Right kidney (tissue), 1 donor: ENCODE measurements at regions not wholly inside any gene's neighbourhood (a gene's known extent, or its start where the extent isn't known, plus 50 kb on each side); places are given as distances from the start of the nearest gene placed in this dataset.

Experiments used
- DNase-seq: peaks from one replicate; pipeline ENCODE4 v3.0.0-alpha.2; 2016

GRCh38 chr1:61627365-61627764 lies 97.6 kb downstream of the TM2D1 start:
- DNase-seq: no peak

DNA sequence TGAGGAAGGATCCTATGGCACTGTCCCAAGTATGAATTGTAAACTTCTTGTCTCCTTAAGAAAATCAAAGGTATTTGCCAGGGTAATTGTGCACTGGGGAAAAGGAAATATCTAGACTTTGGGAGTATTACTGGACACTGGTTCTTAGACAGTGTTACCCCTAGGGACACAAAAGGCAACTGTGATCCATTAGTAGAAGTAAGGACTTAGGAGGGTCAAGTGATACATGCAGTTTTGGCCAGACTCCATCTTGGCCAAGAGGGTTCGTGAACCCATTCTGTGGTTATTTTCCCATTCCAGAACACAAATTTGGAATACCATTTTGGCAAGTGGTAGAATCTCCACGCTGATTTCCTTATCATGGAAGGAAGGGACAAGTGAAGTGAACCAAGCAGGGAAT lies 98.1 kb downstream of the TM2D1 start:
- DNase-seq: no peak

DNA sequence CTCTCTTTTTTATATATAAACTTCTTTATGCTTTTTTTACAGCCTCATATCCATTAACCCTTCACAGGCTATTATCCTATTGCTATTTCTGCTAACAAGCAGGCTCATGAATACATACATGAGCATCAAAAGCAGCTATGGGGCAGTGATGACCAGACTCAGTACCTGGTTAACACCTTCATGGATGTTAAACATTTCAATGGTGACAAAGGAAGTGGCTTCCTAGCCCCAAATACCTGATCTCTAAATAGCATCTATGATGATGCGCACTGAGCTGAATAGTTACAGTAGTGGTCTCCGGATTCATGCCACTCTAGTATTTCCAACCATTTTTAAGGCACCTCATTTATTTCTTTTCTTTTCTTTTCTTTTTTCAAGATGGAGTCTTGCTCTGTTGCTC lies 101.1 kb downstream of the TM2D1 start:
- DNase-seq: no peak

GRCh38 chr1:61620536-61620935 lies 104.4 kb downstream of the TM2D1 start:
- no peak for DNase-seq

DNA sequence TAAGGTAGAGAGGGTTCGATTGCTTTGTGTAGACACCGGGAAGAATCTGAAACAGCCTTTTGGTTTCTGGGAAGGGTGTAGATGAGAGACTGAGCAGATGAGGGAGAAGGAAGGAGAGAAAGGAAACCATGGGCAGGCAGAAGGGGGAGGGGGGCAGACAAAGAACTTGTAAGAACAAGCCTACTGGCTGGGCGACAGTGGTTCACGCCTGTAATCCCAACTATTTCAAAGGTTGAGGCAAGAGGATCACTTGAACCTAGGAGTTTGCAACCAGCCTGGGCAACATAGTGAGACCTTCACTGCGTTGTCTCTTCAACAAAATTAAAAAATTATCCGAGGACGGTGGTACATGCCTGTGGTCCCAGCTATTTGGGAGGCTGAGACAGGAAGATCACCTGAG lies 106.2 kb downstream of the TM2D1 start:
- no peak for DNase-seq

DNA sequence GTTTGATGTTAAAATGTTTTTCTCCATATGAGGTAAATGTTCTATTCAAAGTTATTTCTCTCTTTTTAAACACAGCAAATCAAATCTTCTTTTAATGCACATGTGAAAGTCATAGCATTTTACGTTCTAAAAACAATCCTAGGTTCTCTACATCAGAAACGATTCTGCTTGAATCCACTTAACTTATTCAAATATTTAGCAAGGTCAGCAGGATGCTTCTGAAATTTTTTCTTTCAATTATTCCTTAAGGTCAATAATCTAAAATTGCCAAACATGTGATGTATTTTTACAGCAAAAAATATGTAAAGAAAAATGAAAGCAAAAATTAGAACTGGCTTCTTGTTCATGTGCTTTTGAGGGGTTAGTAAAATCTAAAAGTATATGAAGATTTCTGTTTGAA lies 106.7 kb downstream of the TM2D1 start:
- DNase-seq: no peak

GRCh38 chr1:61616830-61617229 lies 108.1 kb downstream of the TM2D1 start:
- DNase-seq: no peak

GRCh38 chr1:61612602-61613001 lies 112.3 kb downstream of the TM2D1 start:
- DNase-seq: no peak

DNA sequence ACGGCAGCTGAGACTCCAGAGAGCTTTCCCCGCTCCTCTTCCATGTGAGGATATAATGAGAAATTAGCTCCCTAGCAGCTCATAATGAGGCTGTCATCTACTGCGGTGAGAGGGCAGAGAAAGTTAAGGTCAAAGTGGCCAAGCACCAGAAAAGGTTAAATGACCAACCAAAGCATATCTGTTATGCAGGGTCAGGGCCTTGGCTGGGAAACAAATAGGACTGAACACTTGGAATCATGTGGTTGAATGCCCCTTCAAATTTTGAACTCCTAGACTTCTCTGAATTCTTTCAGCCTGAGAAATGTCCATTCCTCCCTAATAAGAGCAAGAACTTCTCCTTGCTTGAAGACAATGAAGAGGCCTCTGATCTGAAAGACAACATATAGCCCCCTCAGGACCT lies 115.9 kb downstream of the TM2D1 start:
- no peak for DNase-seq

- DNase-seq: no peak
These were observed 117.5 kb downstream of the TM2D1 start for GRCh38 chr1:61607448-61607847.

DNA sequence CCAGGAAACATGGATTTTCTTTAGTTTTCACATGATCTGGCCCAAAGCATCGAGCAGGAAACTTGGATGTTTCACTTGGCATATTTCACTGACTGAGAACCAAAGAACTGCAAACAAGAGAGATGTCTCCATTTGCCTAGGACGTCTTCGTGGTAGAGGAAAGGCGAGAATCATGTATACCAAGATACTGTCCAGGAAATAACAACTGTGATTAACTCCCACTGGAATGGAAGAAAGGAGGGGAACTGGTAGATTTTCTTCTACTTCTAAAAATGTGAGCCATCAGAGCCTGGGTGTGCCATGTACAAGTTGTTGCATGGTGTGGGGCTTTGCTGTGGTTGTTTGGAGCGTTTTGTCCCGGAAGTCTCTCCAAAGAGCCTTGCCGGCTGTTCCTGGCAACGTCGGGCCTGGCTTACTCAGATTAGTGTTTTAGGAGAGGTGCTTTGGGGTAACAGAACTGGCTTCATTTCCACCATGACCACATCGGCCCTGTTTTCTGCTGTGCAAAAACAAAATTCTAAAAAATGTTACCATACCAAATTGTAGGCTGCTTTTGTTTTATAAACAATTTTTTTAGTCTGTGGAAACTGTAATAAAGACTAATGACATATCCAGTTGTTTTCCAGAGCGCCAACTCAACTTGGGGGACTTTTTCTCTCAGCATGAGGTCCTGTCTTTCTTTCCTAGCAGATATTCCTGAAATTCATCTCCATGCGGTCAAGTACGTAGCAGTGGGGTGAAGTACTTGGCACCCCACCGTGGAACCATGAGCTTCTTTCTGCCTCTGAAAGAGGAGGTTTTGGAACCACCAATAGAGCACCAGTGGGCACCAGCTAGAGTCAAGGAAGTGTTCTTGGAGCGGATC lies 118.3 kb downstream of the TM2D1 start:
- no peak for DNase-seq

GRCh38 chr1:61605607-61606321 lies 119.2 kb downstream of the TM2D1 start:
- DNase-seq: no peak

- DNase-seq: no peak
These were observed 120.3 kb downstream of the TM2D1 start for GRCh38 chr1:61604684-61605083.

DNA sequence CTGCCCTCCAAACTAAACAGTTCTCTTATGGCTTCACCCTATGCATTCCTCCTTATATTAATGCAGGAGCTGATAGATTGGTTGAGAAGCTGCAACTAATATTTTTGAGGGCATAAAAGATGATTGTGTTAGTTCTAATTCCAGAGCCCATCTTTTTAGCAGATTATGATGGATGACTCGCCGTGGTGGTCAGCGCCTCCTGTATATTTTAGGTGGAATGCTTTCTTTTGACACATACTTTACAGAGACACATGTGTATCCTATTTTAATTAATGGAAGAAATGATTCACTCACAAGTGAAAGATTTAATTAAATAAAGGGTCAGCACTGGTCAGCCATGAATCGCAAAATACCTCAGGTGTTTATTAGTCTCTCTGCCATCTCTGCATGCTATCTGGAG lies 120.7 kb downstream of the TM2D1 start:
- no peak for DNase-seq

DNA sequence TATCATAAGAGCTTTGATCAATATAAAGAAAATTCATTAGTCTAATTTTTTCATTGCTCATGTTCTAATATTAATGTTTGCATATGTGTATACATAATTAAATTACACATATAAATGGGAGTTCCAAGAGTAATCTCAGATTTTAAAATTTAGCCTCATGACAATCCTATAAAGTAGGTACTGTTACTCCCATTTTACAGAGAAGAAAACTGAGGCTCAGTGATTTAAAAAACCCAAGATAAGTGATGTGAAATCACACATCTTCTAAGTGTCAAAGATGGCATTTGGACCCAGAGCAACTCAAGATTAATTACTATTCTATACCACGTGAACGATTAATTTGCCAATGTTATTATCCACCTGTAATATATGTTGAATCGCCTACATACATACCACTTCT lies 122.3 kb downstream of the TM2D1 start:
- DNase-seq: no peak

DNA sequence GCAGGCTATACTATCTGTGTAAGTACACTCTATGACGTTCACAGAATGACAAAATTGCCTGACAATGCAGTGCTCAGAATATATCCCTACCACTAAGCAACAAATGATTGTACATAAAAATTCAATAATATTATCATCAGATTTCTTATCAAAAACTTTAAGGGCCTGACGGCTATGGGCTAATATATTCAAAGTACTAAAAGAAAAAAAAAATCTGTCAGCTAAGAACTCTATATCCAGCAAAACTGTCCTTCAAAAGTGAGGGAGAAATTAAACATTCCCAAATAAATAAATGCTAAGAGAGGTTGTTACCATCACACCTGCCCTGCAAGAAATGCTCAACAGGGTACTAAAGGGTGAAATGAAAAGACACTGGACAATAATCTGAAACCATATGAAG lies 127.3 kb downstream of the TM2D1 start:
- DNase-seq: no peak

- no peak for DNase-seq
These were observed 131.6 kb downstream of the TM2D1 start for GRCh38 chr1:61593331-61593730.

DNA sequence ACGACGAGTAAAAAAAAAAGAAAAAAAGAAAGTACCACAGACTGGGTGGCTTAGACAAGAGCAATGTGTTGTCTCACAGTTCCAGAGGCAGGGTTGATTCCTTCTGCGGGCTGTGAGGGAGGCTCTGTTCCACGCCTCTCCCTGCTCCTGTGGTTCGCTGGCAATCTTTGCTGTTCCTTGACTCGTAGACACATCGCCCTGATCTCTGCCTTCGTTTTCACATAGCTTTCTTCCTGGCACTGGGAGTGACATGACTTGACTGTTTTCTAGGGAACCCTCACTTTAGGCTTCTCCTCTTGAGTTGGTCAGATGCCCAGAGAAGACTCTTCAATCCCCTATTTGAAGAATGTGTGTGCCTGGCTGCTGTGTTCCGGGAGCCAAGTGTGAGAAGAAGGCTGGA lies 133.6 kb downstream of the TM2D1 start:
- DNase-seq: no peak

DNA sequence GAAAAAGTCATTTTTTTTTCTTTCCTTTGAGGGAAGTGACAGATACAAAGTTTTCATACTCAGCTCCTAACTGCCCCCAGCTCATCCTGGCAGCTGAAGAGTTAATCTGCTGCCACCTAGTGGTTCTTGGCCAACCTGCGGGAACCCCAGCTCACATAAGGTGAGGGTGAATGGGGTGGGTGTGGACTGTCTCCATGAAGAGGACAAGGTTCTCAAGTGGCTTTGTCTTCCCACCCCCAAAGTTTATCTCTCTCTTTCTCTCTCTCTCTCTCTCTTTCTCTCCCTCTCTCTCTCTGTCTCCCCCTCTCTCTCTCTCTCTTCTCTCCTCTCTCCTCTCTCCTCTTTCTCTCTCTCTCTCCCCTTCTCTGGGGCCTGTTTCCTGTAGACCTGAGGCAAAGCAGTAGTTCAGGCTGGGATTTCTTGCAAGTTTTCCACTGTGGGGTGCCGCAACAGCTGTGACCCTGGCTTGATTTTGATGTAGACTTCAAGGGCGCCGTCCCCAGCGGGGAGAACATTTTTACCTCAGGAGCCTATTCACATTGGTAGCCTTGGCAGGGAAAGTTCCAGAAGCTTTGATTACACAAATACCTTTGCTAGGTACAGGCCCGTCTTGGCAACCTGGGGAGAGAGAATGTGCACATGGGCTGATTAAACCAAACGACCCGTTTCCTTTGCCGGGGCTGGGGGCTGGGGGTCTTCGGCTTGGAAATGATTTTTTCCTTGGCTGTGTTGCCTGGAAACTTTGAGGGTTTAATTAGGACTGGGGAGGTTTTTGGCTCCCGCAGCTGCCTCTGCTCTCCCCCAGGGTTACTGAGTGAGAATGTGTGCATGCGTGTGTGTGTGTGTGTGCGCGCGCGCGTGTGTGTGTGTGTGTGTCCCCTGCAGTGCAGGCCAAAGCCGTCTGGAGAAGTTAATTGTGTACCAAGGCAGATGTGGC lies 135.9 kb downstream of the TM2D1 start:
- peak; percentile 56 for DNase-seq

GRCh38 chr1:61585714-61586113 lies 139.2 kb downstream of the TM2D1 start:
- DNase-seq: no peak

DNA sequence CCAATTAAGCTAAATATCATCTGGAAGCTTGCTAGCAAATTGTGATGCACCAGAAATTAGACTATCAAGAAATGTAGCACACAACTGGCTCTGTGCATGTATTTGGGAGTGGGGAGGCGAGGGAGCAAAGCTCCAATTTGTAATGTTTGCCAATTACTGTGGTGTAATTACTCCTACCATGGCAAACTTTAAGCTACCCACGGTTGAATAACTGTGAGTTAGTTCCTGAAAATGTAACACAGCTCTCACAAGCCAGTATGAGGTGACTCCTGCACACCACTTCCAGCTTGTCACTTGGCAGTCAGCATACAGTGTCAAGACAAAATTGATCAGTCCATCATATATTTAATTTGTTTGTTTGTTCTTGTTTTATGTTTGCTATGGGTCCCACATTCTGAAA lies 141.2 kb downstream of the TM2D1 start:
- DNase-seq: no peak

GRCh38 chr1:61581251-61581650 lies 143.7 kb downstream of the TM2D1 start:
- DNase-seq: no peak

DNA sequence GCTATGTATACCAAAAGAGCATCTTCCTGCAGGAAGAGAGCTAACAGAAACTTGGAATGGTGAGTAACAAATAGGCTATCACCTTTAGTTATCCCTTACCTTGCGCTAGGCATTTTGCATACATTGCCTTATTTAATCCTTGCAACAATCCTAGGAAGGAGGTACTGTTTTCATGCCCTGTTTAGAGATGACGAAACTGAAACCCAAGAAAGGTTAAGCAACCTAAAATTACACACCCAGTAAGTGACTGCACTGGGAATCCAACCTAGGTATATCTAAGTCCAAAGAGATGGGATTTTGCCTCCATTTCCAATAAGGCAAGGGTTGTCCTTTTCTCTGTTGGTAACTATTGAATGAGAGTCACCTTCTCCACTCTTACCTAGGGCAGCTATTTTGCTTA lies 144.5 kb downstream of the TM2D1 start:
- DNase-seq: no peak
